Esophagus muscularis mucosa (tissue), 4 donors: ENCODE measurements at regions not wholly inside any gene's neighbourhood (a gene's known extent, or its start where the extent isn't known, plus 50 kb on each side); places are given as distances from the start of the nearest gene placed in this dataset.

ENCODE experiments used
- DNase-seq: peaks from one replicate; pipeline ENCODE4 v3.0.0-alpha.2; 2017; ENCODE audit errors: extremely low spot score
- H3K27ac ChIP-seq, 4 donors: fragments of 200-600 bp; sonication (generic); replicated peaks in 1 of 4; 1 replicate in 3 of 4; 2 replicates in 1 of 4; pipeline ENCODE4 v1.5.1; 2016 to 2019; ENCODE audit warnings: mild to moderate bottlenecking in 1 of 4
- H3K27me3 ChIP-seq, 4 donors: fragments of 200-600 bp; sonication (generic); one replicate each; pipeline versions ENCODE4 v1.5.1 to v1.6.0; 2016 to 2019
- H3K36me3 ChIP-seq, 4 donors: fragments of 200-600 bp; sonication (generic); one replicate each; pipeline ENCODE4 v1.5.1; 2016 to 2019
- H3K4me1 ChIP-seq, 4 donors: fragments of 200-600 bp; sonication (generic); one replicate each; pipeline ENCODE4 v1.5.1; 2016 to 2019
- H3K4me3 ChIP-seq, 4 donors: fragments of 200-600 bp; sonication (generic); 1 replicate in 2 of 4; 2 replicates in 2 of 4; pipeline ENCODE4 v1.5.1; 2016 to 2019; ENCODE audit warnings: mild to moderate bottlenecking in 4 of 4, moderate library complexity in 1 of 4
- H3K9me3 ChIP-seq, 4 donors: fragments of 200-600 bp; sonication (generic); 1 replicate in 3 of 4; 2 replicates in 1 of 4; pipeline ENCODE4 v1.5.1; 2016 to 2019
- EP300 ChIP-seq: sonication (generic); formaldehyde crosslinking; IDR thresholded peaks from one replicate; pipeline ENCODE4 v1.6.1; 2017; ENCODE audit warnings: antibody characterized with exemption
- POLR2A ChIP-seq: fragments of 450-650 bp; IDR thresholded peaks from one replicate; pipeline ENCODE4 v1.6.1; 2017; ENCODE audit warnings: antibody characterized with exemption, moderate library complexity, mild to moderate bottlenecking, low read depth
- POLR2AphosphoS5 ChIP-seq, 2 donors: sonication (generic); formaldehyde crosslinking; IDR thresholded peaks; one replicate each; pipeline ENCODE4 v1.6.1; 2017; ENCODE audit warnings: antibody characterized with exemption in 2 of 2
- WGBS: methylation state at CpG from one replicate; pipeline ENCODE4 v1.1.5; 2018; 5-methylcytosine and 5-hydroxymethylcytosine counted together
- intact Hi-C: fragments of 100-400 bp; cut with DNase I; formaldehyde crosslinking; loops from one replicate; pipeline ENCODE4 v1.15.1; 2023
- TF ChIP-seq, protein P1 (sequence below), 3 experiments: fragments of 200-600 bp in 2 of 3; fragments of 450-650 bp in 1 of 3; sonication (generic) in 2 of 3; IDR thresholded peaks; one replicate each; pipeline ENCODE4 v1.5.1; 2017 to 2019; ENCODE audit warnings: antibody characterized with exemption in 3 of 3, mild to moderate bottlenecking in 2 of 3, moderate library complexity in 1 of 3

DNA sequence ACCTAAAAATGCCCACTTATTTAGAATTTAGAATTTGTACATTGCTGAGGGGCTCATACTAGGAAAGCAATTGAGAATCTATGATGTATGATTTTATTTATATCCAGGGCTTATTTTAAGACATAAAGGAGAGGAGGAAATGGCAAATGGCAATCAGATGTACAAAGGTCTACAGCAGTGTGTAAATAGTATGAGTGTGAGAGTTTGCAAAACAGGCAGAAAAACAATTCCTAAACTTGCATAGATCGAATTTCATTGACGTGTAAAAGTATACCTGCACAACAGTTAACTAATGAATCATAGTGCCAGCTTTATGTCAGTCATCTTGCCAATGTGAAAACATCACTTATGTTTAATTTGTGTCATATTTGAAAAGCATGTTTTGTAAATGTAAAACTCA is 718.7 kb upstream of the GCFC2 start:
- H3K9me3 ChIP-seq = no peaks in the 10 kb centered on the region
- no peaks in the 10 kb centered on the region for H3K36me3 ChIP-seq
- no peak for DNase-seq
- no peak for TF ChIP-seq EP300
- no peak for TF ChIP-seq POLR2A
- no peak for TF ChIP-seq POLR2AphosphoS5 (IDR thresholded peaks at IDR 0.05)
- TF ChIP-seq, protein P1, sequence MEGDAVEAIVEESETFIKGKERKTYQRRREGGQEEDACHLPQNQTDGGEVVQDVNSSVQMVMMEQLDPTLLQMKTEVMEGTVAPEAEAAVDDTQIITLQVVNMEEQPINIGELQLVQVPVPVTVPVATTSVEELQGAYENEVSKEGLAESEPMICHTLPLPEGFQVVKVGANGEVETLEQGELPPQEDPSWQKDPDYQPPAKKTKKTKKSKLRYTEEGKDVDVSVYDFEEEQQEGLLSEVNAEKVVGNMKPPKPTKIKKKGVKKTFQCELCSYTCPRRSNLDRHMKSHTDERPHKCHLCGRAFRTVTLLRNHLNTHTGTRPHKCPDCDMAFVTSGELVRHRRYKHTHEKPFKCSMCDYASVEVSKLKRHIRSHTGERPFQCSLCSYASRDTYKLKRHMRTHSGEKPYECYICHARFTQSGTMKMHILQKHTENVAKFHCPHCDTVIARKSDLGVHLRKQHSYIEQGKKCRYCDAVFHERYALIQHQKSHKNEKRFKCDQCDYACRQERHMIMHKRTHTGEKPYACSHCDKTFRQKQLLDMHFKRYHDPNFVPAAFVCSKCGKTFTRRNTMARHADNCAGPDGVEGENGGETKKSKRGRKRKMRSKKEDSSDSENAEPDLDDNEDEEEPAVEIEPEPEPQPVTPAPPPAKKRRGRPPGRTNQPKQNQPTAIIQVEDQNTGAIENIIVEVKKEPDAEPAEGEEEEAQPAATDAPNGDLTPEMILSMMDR (IDR thresholded peaks at IDR 0.05) = no peak
- no peaks in the 10 kb centered on the region for H3K27me3 ChIP-seq
- WGBS = 44% methylated on average over 2 of the region's 2 CpGs
- no peak overlapping the region for H3K27ac ChIP-seq
- H3K4me3 ChIP-seq = no peak overlapping the region
- no peaks in the 10 kb centered on the region for H3K4me1 ChIP-seq
- intact Hi-C loops = no loop called here

DNA sequence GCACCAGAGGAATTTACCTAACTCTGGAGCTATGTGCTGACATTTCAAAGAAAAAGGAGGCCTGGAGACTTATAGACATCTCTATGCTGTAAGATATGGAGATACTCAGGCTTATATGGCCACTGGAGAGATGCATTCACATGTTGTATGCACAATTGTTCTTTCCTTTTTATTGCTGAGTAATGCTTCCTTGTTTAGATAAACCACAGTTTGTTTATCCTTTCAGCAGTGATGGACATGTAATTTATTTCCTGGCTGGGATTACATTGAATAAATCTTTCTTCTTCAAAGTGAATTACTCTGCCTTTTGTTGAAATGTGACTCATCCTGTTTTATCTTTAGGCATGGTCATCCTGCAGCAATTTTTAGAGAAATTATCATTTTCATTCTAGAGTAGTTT is 716.7 kb upstream of the GCFC2 start:
- DNase-seq = no peak
- TF ChIP-seq, protein P1 (IDR thresholded peaks at IDR 0.05) = no peak
- TF ChIP-seq EP300 (no peak), POLR2A (no peak), POLR2AphosphoS5 (IDR thresholded peaks at IDR 0.05) (no peak)
- intact Hi-C loops = no loop called here
- Histone ChIP-seq H3K27me3 (no peaks in the 10 kb centered on the region), H3K4me3 (no peak overlapping the region), H3K27ac (no peak overlapping the region), H3K9me3 (no peaks in the 10 kb centered on the region), H3K4me1 (no peaks in the 10 kb centered on the region), H3K36me3 (no peaks in the 10 kb centered on the region)

DNA sequence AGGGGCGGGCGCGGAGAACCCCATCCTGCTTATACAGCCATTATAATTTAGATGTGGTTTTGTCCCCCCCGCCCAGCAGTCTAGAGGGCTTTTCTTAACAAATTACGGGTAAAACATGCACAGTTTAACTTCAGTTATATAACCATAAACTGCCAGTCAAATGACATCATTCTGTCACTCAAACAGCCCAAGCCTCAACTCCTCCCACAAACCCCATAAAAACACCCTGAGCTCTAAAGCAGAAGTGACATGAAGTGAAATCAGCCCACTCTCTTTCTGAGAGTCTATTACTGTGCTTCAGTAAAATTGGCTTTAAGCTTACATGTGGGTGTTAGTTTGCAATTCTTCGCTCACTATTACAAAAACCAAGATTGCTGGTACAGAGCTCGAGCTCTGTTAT is 705.1 kb upstream of the GCFC2 start:
- 94% methylated on average over 7 of the region's 7 CpGs for WGBS
- Histone ChIP-seq H3K27me3 (no peaks in the 10 kb centered on the region), H3K4me3 (no peak overlapping the region), H3K9me3 (no peaks in the 10 kb centered on the region), H3K27ac (no peak overlapping the region), H3K4me1 (no peaks in the 10 kb centered on the region), H3K36me3 (no peaks in the 10 kb centered on the region)
- DNase-seq = no peak
- TF ChIP-seq POLR2AphosphoS5 (IDR thresholded peaks at IDR 0.05) = no peak
- TF ChIP-seq, protein P1 (IDR thresholded peaks at IDR 0.05) = no peak
- no peak for TF ChIP-seq EP300
- no peak for TF ChIP-seq POLR2A
- intact Hi-C loops = no loop called here

DNA sequence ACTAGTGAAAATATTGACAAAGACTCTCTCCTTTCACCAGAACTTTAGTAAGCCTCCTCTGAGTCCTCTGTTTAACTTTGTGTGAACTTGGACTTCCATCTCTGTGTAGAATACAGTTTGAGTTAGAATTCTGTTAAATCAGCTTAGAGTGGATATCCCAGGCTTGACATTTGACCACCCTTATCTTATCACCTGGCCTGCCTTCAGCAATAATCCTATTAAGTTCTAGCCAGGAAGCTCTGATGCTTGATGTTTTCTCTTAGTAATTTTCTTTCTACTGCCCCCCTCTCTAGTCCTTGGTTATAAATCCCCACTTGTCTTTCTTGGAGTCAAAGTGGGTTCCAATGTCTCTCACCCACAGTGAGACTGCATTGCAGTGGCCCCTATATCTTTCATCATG is 702.7 kb upstream of the GCFC2 start:
- H3K9me3 ChIP-seq = no peaks in the 10 kb centered on the region
- TF ChIP-seq POLR2AphosphoS5 (IDR thresholded peaks at IDR 0.05) = no peak
- no peak for TF ChIP-seq POLR2A
- no peak for TF ChIP-seq EP300
- TF ChIP-seq, protein P1 (IDR thresholded peaks at IDR 0.05) = no peak
- no peaks in the 10 kb centered on the region for H3K27me3 ChIP-seq
- H3K4me1 ChIP-seq = no peaks in the 10 kb centered on the region
- no peaks in the 10 kb centered on the region for H3K36me3 ChIP-seq
- no peak overlapping the region for H3K4me3 ChIP-seq
- no peak overlapping the region for H3K27ac ChIP-seq
- DNase-seq = no peak
- intact Hi-C loops = no loop called here

DNA sequence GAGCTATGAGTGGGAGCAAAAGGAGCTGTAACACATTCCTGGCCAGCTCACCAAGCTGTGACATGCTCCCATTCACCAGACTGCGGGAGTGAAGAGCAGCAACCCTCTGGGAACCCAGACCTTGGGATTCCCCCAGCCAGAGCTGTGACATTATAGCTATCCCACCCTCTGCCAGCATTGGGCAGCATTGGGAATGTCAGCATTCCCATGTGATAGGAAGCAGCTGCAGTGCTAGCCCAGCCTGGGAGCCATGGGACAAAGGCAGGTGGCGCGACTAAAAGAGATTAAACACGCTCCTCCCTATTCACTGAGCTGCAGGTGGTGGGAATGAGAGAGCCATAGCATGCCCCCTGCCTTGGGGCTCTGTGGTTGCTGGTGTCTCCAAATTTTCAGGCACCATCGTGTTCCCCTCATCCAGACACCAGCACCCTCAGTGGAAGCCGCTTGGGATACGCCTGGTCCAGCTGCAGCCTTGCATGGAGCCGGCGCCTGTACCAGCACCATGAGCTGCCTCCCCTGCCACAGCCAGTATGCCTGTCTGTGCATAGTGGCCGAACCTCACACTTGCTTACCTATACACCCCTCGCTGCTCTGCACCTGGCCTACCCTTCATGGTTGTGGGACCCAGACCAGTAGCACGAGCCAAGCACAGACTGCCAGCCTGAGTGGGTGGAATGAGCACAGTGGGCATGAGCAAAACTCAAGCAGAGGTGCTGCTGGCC is 695.6 kb upstream of the GCFC2 start:
- Histone ChIP-seq H3K27me3 (no peaks in the 10 kb centered on the region), H3K4me3 (no peak overlapping the region), H3K27ac (no peak overlapping the region), H3K36me3 (no peaks in the 10 kb centered on the region), H3K4me1 (no peaks in the 10 kb centered on the region), H3K9me3 (no peaks in the 10 kb centered on the region)
- TF ChIP-seq, protein P1 (IDR thresholded peaks at IDR 0.05) = no peak
- TF ChIP-seq POLR2AphosphoS5 (IDR thresholded peaks at IDR 0.05) = no peak
- no peak for TF ChIP-seq EP300
- no peak for TF ChIP-seq POLR2A
- DNase-seq = no peak
- 89% methylated on average over 12 of the region's 12 CpGs for WGBS
- intact Hi-C loops = no loop called here
